GOT3 (cell line): ENCODE measurements at regions not wholly inside any gene's neighbourhood (a gene's known extent, or its start where the extent isn't known, plus 50 kb on each side); places are given as distances from the start of the nearest gene placed in this dataset.
"Not testable (repeated sequence)": the region's sequence is repeated elsewhere in the genome, so short reads cannot be mapped to it uniquely, and the experiment has no call there.

Source experiments
- DNase-seq: peaks from one replicate; lab custom pipeline; 2025; ENCODE audit warnings: mixed read lengths; lab: John Stamatoyannopoulos, UW

DNA sequence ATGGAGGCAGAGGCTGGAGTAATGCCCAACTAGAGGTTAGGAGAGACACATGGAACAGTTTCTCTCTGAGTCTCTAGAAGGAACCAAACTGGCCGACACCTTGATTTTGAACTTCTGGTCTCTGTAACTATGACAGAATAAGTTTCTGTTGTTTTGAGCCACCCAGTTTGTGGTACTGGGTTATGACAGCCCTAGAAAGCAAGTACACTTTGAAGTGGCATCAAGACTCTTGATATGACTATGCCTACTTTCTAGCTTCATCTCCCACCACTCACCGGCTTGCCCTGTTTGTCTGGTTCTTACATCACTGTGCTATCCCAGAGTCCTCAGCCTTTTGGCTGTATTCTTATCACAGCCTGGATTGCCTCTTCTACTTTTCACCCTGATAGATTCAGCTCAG, 230.3 kb upstream of the USP24 start:
- DNase-seq = no peak

DNA sequence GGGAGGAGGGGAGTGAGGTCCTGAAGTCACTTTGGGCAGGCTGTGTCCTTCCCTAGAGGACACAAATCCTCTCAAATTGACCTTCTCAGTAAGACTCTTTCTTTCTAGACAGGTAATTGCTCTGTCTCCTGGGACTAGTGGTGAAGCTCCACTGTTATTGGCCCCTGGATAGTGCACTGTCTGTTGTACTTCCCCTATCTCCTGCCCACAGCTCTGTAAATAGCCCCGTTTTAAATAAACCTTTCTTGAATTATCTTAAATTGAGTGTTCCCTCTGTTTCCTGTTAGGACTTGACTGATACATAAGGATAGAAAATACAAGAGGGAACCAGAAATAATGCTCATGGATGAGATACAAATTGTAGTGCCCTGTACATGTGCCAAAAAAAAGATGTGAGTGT, 229.5 kb upstream of the USP24 start:
- DNase-seq = no peak

DNA sequence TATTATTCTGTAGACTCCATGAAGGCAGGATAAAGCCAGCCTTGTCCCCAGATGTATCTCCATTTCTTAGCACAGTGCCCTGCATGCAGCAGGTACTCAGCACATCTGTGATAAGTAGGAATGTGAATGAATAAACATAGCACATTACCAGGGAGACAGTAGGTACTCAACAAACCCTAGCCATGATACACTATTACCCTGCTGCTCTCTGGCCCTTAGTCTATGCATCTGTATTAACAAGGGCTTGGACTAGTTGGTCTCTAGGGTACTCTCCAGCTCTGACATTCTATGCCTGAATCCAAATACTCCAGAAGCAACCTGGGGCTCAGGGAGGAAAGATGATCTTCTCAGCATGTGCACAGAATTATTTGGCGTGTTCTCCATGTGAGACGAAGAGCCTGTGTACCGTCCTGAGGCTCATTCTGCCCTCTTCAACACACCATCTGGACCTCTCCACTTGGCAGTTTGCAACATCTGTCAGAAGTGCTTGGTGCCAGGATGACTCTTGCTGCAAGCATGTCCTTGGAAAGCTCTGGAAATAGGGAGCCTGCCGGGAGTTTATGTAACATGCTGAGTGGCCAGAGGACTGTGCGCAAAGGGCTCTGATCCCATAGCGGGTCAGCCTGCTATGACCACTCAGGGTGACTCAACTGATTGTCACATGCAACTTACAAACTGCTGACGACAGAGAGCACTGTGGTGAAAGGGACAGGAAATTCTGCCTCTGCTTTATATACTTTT, 228.2 kb upstream of the USP24 start:
- peak; percentile 63 for DNase-seq

DNA sequence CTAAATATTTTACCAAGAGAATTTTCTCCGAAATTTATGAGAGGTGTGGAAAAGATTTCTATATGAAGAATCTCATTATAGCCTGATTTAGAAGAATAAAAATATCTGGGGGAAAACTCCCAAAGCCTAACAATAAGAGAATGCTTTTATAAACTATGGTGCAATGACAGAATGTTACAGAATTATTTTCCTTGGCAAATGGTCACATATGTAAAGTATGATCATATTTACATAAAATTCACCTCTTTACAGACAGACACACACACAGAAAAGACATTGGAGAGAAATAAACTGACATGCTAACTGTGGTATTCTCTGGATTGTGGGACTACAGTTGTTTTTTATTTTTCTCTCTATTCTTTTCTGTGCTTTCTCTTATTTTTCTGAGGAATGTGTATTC, 226.3 kb upstream of the USP24 start:
- no peak for DNase-seq

DNA sequence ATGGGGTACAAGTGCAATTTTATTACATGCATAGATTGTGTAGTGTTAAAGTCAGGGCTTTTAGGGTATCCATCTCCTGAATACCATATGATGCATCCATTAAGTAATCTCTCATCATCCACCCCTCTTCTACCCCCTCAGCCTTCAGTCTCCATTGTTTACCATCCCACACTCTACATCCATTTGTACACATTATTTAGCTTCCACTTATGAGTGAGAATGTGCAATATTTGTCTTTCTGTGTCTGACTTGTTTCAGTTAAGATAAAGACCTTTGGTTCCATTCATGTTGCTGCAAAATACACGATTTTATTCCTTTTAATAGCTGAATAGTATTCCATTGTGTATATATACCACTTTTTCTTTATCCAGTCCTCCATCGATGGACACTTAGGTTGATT, 222.5 kb upstream of the USP24 start:
- no peak for DNase-seq

DNA sequence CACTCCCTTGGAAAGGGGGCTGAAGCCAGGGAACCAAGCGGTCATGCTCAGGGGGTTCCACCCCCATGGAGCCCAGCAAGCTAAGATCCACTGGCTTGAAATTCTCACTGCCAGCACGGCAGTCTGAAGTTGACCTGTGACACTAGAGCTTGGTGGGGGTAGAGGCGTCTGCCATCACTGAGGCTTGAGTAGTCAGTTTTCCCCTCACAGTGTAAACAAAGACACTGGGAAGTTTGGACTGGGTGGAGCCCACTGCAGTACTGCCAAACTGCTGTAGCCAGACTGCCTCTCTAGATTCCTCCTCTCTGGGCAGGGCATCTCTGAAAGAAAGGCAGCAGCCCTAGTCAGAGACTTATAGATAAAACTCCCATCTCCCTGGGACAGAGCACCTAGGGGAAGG, 215.6 kb upstream of the USP24 start:
- DNase-seq = not testable (repeated sequence)

DNA sequence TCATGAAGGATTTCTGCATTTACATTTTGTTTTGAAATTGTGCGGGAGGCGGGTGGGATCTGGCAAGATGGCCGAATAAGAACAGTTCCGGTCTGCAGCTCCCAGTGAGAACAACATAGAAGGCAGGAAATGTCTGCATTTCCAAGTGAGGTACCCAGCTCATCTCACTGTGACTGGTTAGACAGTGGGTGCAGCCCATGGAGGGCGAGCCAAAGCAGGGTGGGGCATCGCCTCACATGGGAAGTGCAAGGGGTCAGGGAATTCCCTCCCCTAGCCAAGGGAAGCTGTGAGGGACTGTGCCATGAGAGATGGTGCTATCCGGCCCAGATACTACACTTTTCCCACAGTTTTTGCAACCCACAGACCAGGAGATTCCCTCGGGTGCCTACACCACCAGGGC, 215.0 kb upstream of the USP24 start:
- not testable (repeated sequence) for DNase-seq

DNA sequence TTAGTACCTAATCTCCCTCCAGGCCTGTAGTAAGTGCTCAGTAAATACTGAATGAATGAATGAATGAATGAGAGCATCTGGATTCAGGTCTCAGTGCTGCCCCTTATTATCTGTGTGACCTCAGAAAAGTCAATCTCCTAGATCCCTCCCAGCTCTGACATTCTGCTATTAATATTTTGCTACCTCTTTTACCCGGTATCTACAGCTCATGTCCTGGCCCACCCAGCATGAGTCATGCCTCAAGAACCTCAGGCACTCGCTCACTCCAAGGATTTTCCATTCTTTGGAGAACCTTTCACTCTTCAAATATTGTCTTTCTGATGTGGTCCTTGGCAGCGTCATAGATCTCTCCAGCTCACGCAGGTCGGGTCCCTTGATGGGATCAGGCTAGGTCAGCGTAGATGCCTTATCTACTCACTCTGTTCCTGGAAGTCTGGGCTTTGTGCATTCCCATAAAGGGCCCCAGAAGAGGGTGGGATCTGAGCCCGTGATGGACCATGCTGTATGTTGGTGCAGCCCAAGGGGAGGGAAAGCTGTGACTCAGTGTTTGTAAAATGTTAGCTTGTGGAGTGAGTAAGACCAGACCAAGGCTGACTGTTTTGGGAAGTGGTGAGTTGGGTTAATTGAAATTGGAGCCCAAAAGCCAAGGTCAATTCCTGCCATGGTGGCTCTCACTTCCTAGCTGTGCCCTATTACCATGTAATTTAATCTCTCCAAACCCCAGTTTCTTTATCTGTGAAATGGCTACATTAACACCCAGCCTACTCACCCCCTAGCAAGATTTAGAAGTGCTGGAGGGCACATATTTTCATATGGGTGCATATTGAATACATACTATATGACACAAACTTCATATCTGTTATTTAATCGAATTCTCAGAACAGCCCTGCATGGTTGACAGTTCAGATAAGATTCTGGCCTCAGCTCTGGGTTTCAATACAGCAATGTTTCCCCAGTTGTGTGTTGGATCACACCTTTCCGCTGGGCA, 214.1 kb upstream of the USP24 start:
- DNase-seq = peak; percentile 74

DNA sequence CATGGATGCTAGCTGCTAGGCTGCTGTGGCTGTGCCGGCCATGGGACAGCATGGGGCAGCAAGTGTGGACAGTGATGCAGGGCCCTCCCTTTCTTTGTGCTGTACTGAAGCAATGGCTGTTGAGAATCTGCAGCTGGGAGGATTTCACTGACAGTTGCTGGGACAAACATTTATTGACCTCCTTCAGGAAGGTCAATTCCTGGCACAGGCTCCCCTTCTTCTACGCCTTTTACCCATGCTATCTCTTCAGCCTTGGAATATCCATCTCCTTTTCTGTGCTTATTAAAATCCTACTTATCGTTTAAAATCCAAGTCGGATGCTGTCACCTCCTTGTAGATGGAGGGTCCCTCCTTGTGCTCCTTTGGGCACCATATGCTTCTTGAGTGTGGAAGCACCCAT, 213.1 kb upstream of the USP24 start:
- no peak for DNase-seq

DNA sequence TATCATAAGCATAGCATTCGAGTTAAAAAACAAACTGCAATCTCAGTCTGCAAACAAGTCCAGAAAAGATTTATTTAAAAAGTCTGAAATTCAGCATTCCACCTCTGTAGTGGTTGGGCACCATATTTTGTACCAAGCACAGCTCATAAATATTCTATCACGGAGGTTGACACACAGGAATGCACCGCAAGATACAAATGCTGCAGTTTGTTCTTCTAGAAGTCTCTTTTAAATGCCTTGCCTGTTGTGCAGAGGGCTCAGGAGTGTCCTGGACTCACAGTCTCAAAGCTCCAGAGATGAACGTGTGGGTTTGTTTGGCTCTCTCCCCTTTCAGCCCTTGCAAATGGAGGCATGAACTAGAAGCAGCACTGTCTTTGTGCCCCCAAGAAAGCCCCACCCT, 212.4 kb upstream of the USP24 start:
- DNase-seq = no peak

DNA sequence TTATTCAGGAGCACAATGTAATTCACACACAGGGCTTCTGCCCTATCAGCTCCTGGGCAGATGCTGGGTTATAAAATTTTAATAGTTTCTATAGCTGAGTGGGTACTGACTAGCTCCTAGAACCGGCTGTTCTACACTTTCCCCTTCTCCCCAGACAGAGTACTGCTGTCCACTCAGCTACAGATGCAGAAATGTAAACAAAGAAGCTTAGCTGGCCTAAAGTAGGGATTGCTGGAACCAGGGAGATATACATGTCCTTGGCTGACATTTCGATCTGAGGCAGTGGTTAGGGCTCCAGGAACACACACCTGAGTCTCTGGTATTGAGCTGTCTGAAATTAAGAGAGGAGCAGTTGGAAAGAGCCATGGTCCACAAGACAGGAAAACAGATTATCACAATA, 211.5 kb upstream of the USP24 start:
- DNase-seq = no peak

DNA sequence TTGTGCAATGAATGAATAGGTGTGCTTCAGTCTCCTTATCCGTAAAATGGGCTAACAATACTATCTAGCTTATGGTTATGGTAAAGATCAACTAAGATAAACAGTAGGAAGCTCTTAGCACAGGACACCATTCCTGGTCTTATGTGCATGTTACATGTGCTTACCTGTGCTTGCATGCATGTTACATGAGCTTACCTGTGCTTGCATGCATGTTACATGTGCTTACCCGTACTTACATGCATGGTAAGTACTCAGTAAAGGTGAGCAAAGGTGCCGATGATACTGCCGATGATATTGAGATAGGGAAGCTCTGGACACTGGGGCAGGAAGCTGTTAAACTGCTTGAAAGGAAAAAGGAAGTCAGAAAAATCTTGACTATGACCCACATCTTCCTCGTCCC, 211.0 kb upstream of the USP24 start:
- DNase-seq = no peak

DNA sequence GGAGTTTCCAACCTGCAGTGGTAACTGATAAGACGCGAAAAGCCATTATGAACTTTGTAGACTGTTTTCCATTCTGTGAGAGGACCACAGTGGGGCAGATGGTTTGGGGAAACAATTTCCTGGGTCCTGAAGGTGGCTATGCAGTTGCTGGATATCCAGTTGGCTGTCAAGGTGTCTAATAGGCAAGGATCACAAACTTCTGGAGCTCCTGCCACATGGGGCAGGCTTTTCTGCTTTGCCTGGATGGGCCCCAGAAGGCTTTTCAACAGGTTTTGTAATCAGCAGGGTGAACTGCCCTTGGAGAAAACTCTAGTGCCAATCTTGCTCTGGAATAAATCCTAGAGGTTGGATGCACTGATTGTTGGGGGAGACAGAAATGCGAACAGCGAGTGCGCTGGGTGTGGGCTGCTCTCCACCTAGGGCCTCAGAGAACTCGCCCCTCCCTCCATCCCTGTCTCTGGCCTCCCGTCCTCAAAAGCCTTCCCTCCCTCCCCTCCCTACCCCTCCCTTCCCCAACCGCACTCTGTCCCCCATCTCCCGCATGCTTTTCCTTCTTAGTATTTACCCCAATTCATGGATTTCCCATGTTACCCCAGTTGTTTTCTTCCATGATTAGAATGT, 210.3 kb upstream of the USP24 start:
- no peak for DNase-seq

DNA sequence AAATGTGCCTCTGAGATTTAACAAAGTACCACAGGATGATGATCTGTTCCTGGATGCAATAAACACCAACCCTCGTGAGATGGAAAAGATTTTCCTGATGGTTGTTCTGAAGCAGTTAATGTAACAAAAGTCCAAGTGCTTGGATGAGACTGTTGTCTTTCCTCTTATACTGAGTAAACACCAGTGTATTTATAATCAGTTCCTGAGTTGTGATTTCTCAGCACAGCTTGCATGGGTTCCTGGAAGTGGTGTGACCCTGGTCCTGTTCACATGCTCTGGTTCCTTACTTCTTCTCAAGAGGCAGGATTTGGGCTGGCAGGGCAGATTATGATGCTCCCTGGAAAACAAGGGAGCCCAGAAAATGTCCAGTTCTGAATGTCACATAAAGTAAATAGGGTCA, 208.2 kb upstream of the USP24 start:
- no peak for DNase-seq

DNA sequence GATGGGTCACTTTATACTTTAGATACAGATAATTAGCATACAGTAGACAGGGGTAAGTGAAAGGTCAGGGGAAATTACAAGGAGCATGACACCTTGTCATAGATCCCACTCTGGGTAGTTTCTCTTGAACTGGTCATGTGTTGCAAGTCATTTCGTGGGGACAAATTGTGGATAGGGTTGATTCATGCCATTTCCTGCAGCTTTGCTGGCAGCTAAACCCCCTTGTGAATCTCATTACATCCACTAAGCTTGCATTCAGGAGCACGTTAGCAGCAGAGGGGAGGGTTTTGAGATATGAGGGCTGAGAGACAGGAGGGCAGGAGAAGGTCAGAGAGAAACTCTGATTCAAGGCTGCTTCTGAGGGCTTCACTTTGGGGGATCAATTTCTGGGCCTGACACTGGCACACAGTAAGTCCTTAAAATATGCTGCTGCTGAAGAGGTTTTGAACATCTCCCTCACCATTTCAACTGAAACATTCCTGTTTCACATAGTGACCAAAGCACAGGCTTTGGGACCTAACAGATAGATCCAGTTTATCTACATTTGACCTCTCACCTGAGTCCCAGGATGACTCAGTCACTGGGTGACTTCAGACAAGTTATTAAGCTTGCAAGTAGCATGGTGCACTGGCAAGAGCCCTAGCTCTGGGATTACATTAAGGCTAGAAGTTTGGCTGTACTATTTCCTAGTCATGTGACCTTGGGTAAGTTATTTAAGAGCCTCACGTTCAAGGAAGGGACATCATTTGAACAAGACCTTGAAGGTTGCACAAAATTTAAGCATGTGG, 206.0 kb upstream of the USP24 start:
- DNase-seq = no peak

DNA sequence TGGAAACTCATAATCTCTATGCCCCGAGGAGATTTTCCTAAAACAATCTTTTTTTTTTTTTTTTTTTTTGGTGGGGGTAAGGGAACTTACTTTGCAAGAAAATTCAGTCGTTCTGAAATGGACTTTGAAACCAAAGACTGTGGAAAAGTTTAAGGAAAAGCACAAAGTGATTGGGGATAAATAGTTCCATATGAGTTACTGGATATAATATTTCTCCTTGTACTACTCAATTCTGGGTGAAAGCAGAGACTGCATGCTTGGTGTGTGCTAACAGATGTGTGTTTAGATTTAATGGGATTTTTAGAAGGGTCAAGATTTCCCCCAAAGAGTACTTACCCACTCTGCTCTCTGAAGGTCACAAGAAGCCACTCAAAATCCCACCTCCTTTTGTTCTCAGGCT, 204.9 kb upstream of the USP24 start:
- DNase-seq = no peak

DNA sequence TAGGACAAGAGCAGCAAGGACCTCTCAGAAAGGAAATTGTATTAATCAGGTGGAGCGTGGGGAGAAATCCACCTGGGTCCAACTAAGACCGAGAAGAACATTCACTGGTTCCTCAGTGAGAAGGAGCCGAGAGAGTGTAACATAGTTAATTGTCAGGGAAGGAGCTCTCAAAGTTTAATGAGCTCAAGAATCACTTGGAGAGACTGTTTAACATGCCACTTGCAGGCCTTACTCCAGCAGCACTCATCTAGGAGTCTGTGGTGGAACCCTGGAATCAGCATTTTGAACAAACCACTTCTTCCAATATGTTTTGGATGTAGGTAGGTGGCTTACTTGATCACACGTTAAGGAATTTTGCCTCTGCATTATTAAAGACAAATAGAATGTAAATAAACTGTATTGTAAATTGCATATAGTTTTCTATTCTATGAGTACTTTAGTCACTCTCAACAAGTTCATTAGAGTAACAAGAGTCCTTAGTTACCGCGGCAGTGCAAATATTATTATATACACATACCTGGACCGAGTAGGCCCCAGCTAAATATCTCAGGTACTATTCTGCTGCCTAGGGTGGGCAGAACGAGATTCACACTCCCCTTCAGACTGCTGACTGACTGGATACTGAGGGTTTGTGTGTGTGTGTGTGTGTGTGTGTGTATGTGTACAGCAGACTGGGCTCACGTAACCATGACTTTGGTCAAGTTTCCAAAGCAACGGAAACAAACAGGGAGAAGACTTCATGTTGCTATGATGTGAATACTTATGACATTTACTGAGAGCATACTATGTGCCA, 203.2 kb upstream of the USP24 start:
- DNase-seq = no peak

DNA sequence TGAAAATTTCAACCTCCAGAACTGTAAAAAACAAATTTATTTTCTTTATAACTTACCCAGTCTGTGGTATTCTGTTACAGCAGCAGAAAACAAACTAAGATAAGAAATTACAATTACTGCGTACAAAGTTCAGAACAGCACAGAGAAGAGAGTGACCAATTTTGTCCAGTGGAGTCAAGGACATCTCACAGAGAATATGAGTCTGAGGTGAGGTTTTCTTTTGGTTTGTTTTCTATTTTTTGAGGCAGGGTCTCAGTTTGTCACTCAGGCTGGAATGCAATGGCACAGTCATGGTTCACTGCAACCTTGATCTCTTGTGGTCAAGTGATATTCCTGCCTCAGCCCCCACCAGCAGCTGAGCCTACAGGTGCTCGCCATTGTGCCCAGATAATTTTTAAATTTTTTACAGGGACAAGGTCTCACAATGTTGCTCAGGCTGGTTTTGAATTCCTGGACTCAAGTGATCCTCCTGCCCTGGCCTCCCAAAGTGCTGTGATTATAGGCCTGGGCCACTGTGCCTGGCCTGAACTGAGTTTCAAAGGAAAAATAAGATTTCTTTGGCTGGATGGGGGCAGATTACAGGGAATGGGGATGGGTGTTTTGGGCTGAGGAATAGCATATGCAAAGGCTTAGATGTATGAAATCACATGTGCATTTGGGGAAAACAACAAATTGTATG, 201.1 kb upstream of the USP24 start:
- no peak for DNase-seq

DNA sequence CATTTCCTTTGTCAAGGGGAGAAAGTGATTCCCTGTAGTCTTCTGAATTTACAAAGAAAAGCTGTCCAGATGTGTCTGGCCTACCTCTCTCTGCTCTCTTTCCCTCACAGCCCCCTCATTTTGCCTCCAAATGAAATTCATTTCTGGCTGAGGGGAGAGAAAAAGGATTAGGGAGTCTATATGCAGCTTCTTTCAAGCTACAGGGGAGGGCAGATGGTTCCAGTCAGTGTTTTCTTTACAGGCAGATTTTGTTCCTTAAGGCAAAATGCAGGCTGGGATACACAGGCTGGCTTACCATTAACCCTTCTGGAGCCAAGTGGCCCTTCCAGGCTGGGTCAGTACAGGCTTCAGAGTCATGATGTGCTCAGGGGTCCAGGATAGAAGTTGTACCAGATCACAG, 198.1 kb upstream of the USP24 start:
- DNase-seq = no peak

DNA sequence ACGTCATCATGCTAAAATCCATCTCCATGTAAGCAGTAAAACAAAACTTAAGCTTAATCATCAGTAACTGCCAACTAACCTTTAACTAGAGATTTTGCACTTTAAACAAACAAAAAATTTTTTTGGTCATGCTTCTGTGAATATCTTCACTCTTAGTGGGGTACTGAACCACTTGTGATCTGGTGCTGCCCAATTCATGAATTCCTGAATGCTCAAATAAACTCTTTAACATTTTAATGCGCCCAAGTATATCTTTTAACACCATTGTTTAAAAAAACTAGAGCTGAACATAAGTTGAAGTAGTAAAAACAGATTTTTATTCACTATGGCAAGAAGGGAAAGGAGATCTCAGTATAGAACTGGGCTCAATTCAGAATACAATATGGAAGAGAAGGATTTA, 196.9 kb upstream of the USP24 start:
- no peak for DNase-seq
